AG04449 (cell line): ENCODE measurements at regions not wholly inside any gene's neighbourhood (a gene's known extent, or its start where the extent isn't known, plus 50 kb on each side); places are given as distances from the start of the nearest gene placed in this dataset.

ENCODE experiments used
- CTCF ChIA-PET: fragments of 350-600 bp; formaldehyde crosslinking; extraction: SDS; loops from one replicate; lab custom pipeline; 2021; ENCODE audit warnings: antibody characterized with exemption; lab: Yijun Ruan, JAX
- POLR2A ChIA-PET: fragments of 400-600, 350-600 bp; formaldehyde crosslinking; extraction: SDS; loops from one replicate; lab custom pipeline; 2020; ENCODE audit warnings: antibody characterized with exemption, inconsistent platforms; lab: Yijun Ruan, JAX
- DNase-seq: peaks from one replicate; pipeline ENCODE4 v3.0.0-alpha.2; 2010; ENCODE audit warnings: low read depth, low spot score
- H3K4me3 ChIP-seq: 2 replicates; pipeline ENCODE4 v1.5.1; 2011; ENCODE audit warnings: low read depth, mild to moderate bottlenecking, control low read depth, low read length
- CTCF ChIP-seq: IDR thresholded peaks from one replicate; pipeline ENCODE4 v1.5.1; 2011; ENCODE audit warnings: mild to moderate bottlenecking, moderate library complexity, low read length, control low read depth, inconsistent platforms; ENCODE audit not compliant: insufficient read depth; ENCODE audit errors: missing control alignments

- no peak for DNase-seq
- ChIA-PET CTCF (no interaction called here), POLR2A (no interaction called here)
- no peak overlapping the region for H3K4me3 ChIP-seq
- TF ChIP-seq CTCF, result no peak
These were observed 246.5 kb upstream of the ARGLU1 start for GRCh38 chr13:106814463-106814862.

GRCh38 chr13:106810069-106810468, 242.1 kb upstream of the ARGLU1 start:
- no peak for TF ChIP-seq CTCF
- POLR2A ChIA-PET, result no interaction called here
- CTCF ChIA-PET, result no interaction called here
- H3K4me3 ChIP-seq, result no peak overlapping the region
- DNase-seq, result no peak

- TF ChIP-seq CTCF, result no peak
- ChIA-PET CTCF (no interaction called here), POLR2A (no interaction called here)
- no peak for DNase-seq
- H3K4me3 ChIP-seq, result no peak overlapping the region
These were observed 237.1 kb upstream of the ARGLU1 start for GRCh38 chr13:106804991-106805390.

- H3K4me3 ChIP-seq, result no peak overlapping the region
- ChIA-PET CTCF (no interaction called here), POLR2A (no interaction called here)
- DNase-seq, result no peak
- no peak for TF ChIP-seq CTCF
These were observed 235.0 kb upstream of the ARGLU1 start for GRCh38 chr13:106802917-106803316.

GRCh38 chr13:106799781-106800335, 231.9 kb upstream of the ARGLU1 start:
- no peak for DNase-seq
- ChIA-PET POLR2A (no interaction called here), CTCF (no interaction called here)
- TF ChIP-seq CTCF, result no peak
- H3K4me3 ChIP-seq, result no peak overlapping the region

GRCh38 chr13:106797081-106797640, 229.2 kb upstream of the ARGLU1 start:
- POLR2A ChIA-PET, result no interaction called here
- no peak for DNase-seq
- TF ChIP-seq CTCF, result no peak
- no peak overlapping the region for H3K4me3 ChIP-seq
- CTCF ChIA-PET, result no interaction called here
